HepG2 (cell line): ENCODE measurements at regions not wholly inside any gene's neighbourhood (a gene's known extent, or its start where the extent isn't known, plus 50 kb on each side); places are given as distances from the start of the nearest gene placed in this dataset.

Experiments
- ARID3A ChIP-seq: IDR thresholded peaks from 2 replicates; pipeline ENCODE4 v1.6.1; 2012; ENCODE audit warnings: low read depth, low read length, improper control_type of control experiment
- ATF7-NPFF ChIP-seq: sonication (generic); formaldehyde crosslinking; IDR thresholded peaks from 2 replicates; pipeline ENCODE4 v1.8.1; 2023; ENCODE audit warnings: mild to moderate bottlenecking, low read depth, missing genetic modification reagents, moderate library complexity
- EEA1 ChIP-seq: sonication (generic); formaldehyde crosslinking; IDR thresholded peaks from 2 replicates; pipeline ENCODE4 v1.5.1; 2020; ENCODE audit warnings: mild to moderate bottlenecking, missing genetic modification reagents, borderline replicate concordance
- HDAC6 ChIP-seq: fragments of 200-600 bp; sonication (generic); IDR thresholded peaks from 2 replicates; pipeline ENCODE4 v1.7.0; 2017; ENCODE audit warnings: mild to moderate bottlenecking, antibody characterized with exemption, low read length, low read depth
- KDM3A ChIP-seq: IDR thresholded peaks from 2 replicates; pipeline ENCODE4 v1.6.1; 2018; ENCODE audit warnings: low read depth, missing compliant biosample characterization
- MAF1 ChIP-seq: sonication (generic); formaldehyde crosslinking; IDR thresholded peaks from 2 replicates; pipeline ENCODE4 v1.5.0; 2020; ENCODE audit warnings: missing genetic modification reagents, borderline replicate concordance
- MED13 ChIP-seq: sonication (generic); formaldehyde crosslinking; IDR thresholded peaks from 2 replicates; pipeline ENCODE4 v1.5.0; 2020; ENCODE audit warnings: missing genetic modification reagents
- NFE2L2 ChIP-seq: fragments of 150-350 bp; IDR thresholded peaks from 2 replicates; pipeline ENCODE4 v1.6.1; 2014; ENCODE audit warnings: low read length
- POLR2AphosphoS2 ChIP-seq: IDR thresholded peaks from 2 replicates; pipeline ENCODE4 v1.6.1; 2011; ENCODE audit warnings: low read depth, low read length, improper control_type of control experiment
- SIX4 ChIP-seq: sonication (generic); formaldehyde crosslinking; IDR thresholded peaks from 2 replicates; pipeline ENCODE4 v1.4.0; 2020; ENCODE audit warnings: missing genetic modification reagents
- SMAD3 ChIP-seq: sonication (generic); formaldehyde crosslinking; IDR thresholded peaks from 2 replicates; pipeline ENCODE4 v1.4.0; 2020; ENCODE audit warnings: missing genetic modification reagents
- TCF7 ChIP-seq: sonication (generic); IDR thresholded peaks from 2 replicates; pipeline ENCODE4 v1.6.1; 2016; ENCODE audit warnings: antibody characterized with exemption, low read depth
- TRAFD1 ChIP-seq: sonication (generic); formaldehyde crosslinking; IDR thresholded peaks from 2 replicates; pipeline ENCODE4 v1.5.1; 2020; ENCODE audit warnings: missing genetic modification reagents, mild to moderate bottlenecking, borderline replicate concordance
- ZGPAT ChIP-seq: IDR thresholded peaks from 2 replicates; pipeline ENCODE4 v1.6.1; 2016; ENCODE audit warnings: mild to moderate bottlenecking
- ZKSCAN5 ChIP-seq: sonication (generic); formaldehyde crosslinking; IDR thresholded peaks from 2 replicates; pipeline ENCODE4 v1.5.1; 2020; ENCODE audit warnings: mild to moderate bottlenecking, missing genetic modification reagents
- ZNF24 ChIP-seq: fragments of 450-650 bp; IDR thresholded peaks from 2 replicates; pipeline ENCODE4 v1.6.1; 2017; ENCODE audit warnings: antibody characterized with exemption, mild to moderate bottlenecking
- ZNF564 ChIP-seq: sonication (generic); formaldehyde crosslinking; IDR thresholded peaks from 2 replicates; pipeline ENCODE4 v1.8.1; 2023; ENCODE audit warnings: mild to moderate bottlenecking, missing genetic modification reagents
- ZNF687 ChIP-seq: sonication (generic); formaldehyde crosslinking; IDR thresholded peaks from 2 replicates; pipeline ENCODE4 v1.5.1; 2020; ENCODE audit warnings: mild to moderate bottlenecking, missing genetic modification reagents, moderate library complexity
- ZNF724P ChIP-seq: sonication (generic); formaldehyde crosslinking; IDR thresholded peaks from 2 replicates; pipeline ENCODE4 v1.8.0; 2022; ENCODE audit warnings: missing genetic modification reagents, borderline replicate concordance
- ZNF770 ChIP-seq: sonication (generic); formaldehyde crosslinking; IDR thresholded peaks from 2 replicates; pipeline ENCODE4 v1.5.0; 2020; ENCODE audit warnings: mild to moderate bottlenecking, missing genetic modification reagents
- ZSCAN21 ChIP-seq: sonication (generic); formaldehyde crosslinking; IDR thresholded peaks from 2 replicates; pipeline ENCODE4 v1.8.0; 2022; ENCODE audit warnings: mild to moderate bottlenecking, missing genetic modification reagents, moderate library complexity, borderline replicate concordance

- TF ChIP-seq SIX4 (peak; percentile 74), ZNF770 (0 out of 2 replicates have a peak, but pooled peaks have one; percentile 12), ZNF564 (CRISPR knock-in tag) (no peak), HDAC6 (no peak), ZNF724P (CRISPR knock-in tag) (no peak), MAF1 (CRISPR knock-in tag) (no peak), ATF7-NPFF (CRISPR knock-in tag) (no peak), EEA1 (no peak), NFE2L2 (peak; percentile 90), ZNF24 (no peak), ZKSCAN5 (no peak), ZGPAT (CRISPR knock-in tag) (peak; percentile 97), TCF7 (peak; percentile 77), ZSCAN21 (CRISPR knock-in tag) (no peak), ZNF687 (no peak), MED13 (peak; percentile 97), SMAD3 (CRISPR knock-in tag) (peak; percentile 92), POLR2AphosphoS2 (no peak), TRAFD1 (CRISPR knock-in tag) (no peak), KDM3A (CRISPR knock-in tag) (peak; percentile 73; the same call in 1 of the 2 replicates), ARID3A (peak; percentile 94)
Measured at GRCh38 chr18:62460851-62461300, 61.9 kb upstream of the ZCCHC2 start (continued).
